Mucosa of stomach (tissue), 1 donor: ENCODE measurements at regions not wholly inside any gene's neighbourhood (a gene's known extent, or its start where the extent isn't known, plus 50 kb on each side); places are given as distances from the start of the nearest gene placed in this dataset.
"Not testable (repeated sequence)": the region's sequence is repeated elsewhere in the genome, so short reads cannot be mapped to it uniquely, and the experiment has no call there.

ENCODE experiments used
- H3K27me3 ChIP-seq: one replicate; pipeline ENCODE4 v1.7.0; 2013; ENCODE audit warnings: mild to moderate bottlenecking, low read length; ENCODE audit not compliant: control insufficient read depth, insufficient read depth
- H3K36me3 ChIP-seq: one replicate; pipeline ENCODE4 v1.7.0; 2013; ENCODE audit warnings: low read length; ENCODE audit not compliant: control insufficient read depth, insufficient read depth
- H3K4me1 ChIP-seq: one replicate; pipeline ENCODE4 v1.7.0; 2013; ENCODE audit warnings: mild to moderate bottlenecking, low read length; ENCODE audit not compliant: control insufficient read depth, insufficient read depth
- H3K4me3 ChIP-seq: one replicate; pipeline ENCODE4 v1.7.0; 2013; ENCODE audit warnings: low read length
- H3K9ac ChIP-seq: one replicate; pipeline ENCODE4 v1.7.0; 2013; ENCODE audit warnings: mild to moderate bottlenecking, low read length, moderate library complexity
- H3K9me3 ChIP-seq: one replicate; pipeline ENCODE4 v1.7.0; 2013; ENCODE audit warnings: mild to moderate bottlenecking, low read length, moderate library complexity; ENCODE audit not compliant: control insufficient read depth
- donor health status: Pancreatic carcinoma.

DNA sequence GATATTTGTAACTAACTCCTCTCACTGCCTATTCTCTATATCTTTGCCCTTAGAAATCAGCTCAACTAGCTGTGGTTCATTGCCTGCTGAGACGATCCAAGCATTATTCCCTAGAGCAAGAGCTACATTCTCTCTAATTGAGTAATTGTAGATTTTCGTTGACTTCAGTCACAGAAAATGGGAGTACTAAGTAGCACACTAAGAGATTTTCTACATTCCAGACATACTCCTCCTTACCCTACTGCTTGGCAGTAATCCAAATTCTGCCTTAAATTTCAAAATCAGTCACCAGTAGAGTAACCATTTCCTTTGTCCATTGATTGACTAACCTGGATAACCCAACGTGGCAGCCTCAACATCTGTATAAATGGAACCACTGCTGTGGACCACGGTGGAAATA, 1786.8 kb downstream of the SLITRK5 start:
- H3K27me3 ChIP-seq, result no peaks in the 10 kb centered on the region
- no peaks in the 10 kb centered on the region for H3K36me3 ChIP-seq
- no peaks in the 10 kb centered on the region for H3K4me1 ChIP-seq
- H3K9ac ChIP-seq, result no peak overlapping the region
- no peaks in the 10 kb centered on the region for H3K9me3 ChIP-seq
- H3K4me3 ChIP-seq, result no peak overlapping the region

- Histone ChIP-seq H3K4me3 (no peak overlapping the region), H3K36me3 (no peaks in the 10 kb centered on the region), H3K4me1 (no peaks in the 10 kb centered on the region), H3K27me3 (no peaks in the 10 kb centered on the region), H3K9ac (no peak overlapping the region), H3K9me3 (no peaks in the 10 kb centered on the region)
Observed at GRCh38 chr13:89458456-89458855, 1787.3 kb downstream of the SLITRK5 start.

GRCh38 chr13:89460895-89461294, 1789.7 kb downstream of the SLITRK5 start:
- not testable (repeated sequence) for H3K9me3 ChIP-seq, H3K27me3 ChIP-seq, H3K9ac ChIP-seq, H3K4me3 ChIP-seq, H3K4me1 ChIP-seq, H3K36me3 ChIP-seq

GRCh38 chr13:89465366-89465765, 1794.2 kb downstream of the SLITRK5 start:
- H3K9me3 ChIP-seq, result no peaks in the 10 kb centered on the region
- no peak overlapping the region for H3K4me3 ChIP-seq
- H3K27me3 ChIP-seq, result no peaks in the 10 kb centered on the region
- no peaks in the 10 kb centered on the region for H3K4me1 ChIP-seq
- no peaks in the 10 kb centered on the region for H3K36me3 ChIP-seq
- no peak overlapping the region for H3K9ac ChIP-seq

DNA sequence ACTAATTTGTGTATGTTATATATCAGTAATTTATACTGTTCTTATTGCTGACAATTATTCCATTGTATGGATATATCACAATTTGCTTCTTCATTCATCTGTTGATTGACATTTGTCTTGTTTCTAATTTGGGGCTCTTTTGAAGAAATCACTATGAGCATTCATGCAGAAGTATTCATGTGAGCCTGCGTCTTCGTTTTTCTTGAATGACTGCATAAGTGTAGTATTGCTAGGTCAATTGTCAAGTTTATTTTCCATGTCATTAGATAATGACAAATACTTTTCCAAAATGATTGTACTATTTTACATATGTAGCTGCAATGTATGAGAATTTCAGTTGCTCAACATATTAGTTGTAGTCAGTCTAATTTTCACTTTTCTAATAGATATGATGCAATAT, 1796.9 kb downstream of the SLITRK5 start:
- Histone ChIP-seq H3K9me3 (no peaks in the 10 kb centered on the region), H3K4me3 (no peak overlapping the region), H3K27me3 (no peaks in the 10 kb centered on the region), H3K9ac (no peak overlapping the region), H3K4me1 (no peaks in the 10 kb centered on the region), H3K36me3 (no peaks in the 10 kb centered on the region)

- no peaks in the 10 kb centered on the region for H3K36me3 ChIP-seq
- no peaks in the 10 kb centered on the region for H3K4me1 ChIP-seq
- no peak overlapping the region for H3K9ac ChIP-seq
- no peaks in the 10 kb centered on the region for H3K27me3 ChIP-seq
- H3K9me3 ChIP-seq, result no peaks in the 10 kb centered on the region
- no peak overlapping the region for H3K4me3 ChIP-seq
Observed at GRCh38 chr13:89470901-89471300, 1799.7 kb downstream of the SLITRK5 start.

- Histone ChIP-seq H3K4me3 (no peak overlapping the region), H3K27me3 (no peaks in the 10 kb centered on the region), H3K36me3 (no peaks in the 10 kb centered on the region), H3K9me3 (no peaks in the 10 kb centered on the region), H3K4me1 (no peaks in the 10 kb centered on the region), H3K9ac (no peak overlapping the region)
Observed at GRCh38 chr13:89474432-89474831, 1803.3 kb downstream of the SLITRK5 start.

- Histone ChIP-seq H3K4me3 (no peak overlapping the region), H3K27me3 (no peaks in the 10 kb centered on the region), H3K9ac (no peak overlapping the region), H3K9me3 (no peaks in the 10 kb centered on the region), H3K36me3 (no peaks in the 10 kb centered on the region), H3K4me1 (no peaks in the 10 kb centered on the region)
Observed at GRCh38 chr13:89486065-89486464, 1814.9 kb downstream of the SLITRK5 start.

DNA sequence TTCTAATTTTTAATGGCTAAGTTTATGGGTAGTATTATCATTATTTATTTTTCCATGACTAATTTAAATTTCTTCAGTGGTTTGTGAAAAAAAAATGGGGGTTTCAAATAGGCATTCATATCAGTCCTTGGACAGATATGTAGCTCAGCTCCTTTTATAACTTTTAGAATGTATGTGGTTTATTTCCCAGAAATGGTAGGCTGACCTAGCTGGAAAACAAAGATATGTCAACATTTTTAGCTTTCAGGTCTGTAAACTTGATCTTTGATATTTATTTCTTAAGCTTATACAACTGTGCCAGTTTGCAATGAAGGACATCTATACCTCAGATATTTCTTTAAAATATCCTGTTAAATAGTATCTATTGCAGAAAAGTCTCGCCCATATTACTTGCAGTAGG, 1815.5 kb downstream of the SLITRK5 start:
- no peaks in the 10 kb centered on the region for H3K9me3 ChIP-seq

DNA sequence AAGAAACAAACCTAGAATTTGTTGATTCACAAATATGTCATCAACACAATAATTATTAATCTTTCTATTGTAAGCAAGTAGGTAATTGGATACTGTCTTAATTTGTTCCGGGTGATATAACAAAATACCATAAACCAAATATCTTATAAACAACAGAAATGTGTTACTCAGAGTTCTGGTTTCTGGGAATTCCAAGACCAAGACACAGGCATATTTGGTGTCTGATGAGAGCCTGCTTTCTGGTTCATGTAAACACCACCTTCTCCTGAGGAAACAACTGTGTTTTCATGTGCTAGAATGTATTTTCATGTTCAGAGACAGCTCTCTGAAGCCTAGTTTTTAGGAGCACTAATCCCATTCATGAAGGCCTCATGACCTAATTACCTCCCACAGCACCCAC, 1819.5 kb downstream of the SLITRK5 start:
- Histone ChIP-seq H3K4me1 (no peaks in the 10 kb centered on the region), H3K27me3 (no peaks in the 10 kb centered on the region), H3K4me3 (no peak overlapping the region), H3K9me3 (no peaks in the 10 kb centered on the region), H3K36me3 (no peaks in the 10 kb centered on the region), H3K9ac (no peak overlapping the region)

More for the DNA sequence above, 1815.5 kb downstream of the SLITRK5 start:
- no peaks in the 10 kb centered on the region for H3K36me3 ChIP-seq
- H3K9ac ChIP-seq, result no peak overlapping the region
- no peaks in the 10 kb centered on the region for H3K4me1 ChIP-seq
- H3K27me3 ChIP-seq, result no peaks in the 10 kb centered on the region
- H3K4me3 ChIP-seq, result no peak overlapping the region

DNA sequence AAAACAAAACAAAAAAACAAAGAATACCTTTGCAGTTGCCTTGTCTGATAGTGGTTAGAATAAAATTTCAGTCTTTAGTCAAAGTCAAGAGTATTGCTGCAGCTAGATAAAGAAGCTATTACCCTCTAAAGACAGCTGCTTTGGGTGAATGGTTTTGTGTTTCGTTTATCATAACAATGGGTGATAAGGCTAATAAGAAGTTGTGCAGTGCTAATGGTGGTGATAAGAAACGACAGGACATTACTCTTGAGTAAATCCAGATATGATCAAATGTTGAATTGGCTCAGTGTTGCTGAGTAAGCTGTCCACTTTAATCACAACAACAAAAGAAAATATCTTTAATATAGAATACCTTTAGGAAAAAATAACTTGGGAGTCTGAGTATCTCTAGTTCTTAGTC, 1825.3 kb downstream of the SLITRK5 start:
- Histone ChIP-seq H3K36me3 (no peaks in the 10 kb centered on the region), H3K4me3 (no peak overlapping the region), H3K9ac (no peak overlapping the region), H3K9me3 (no peaks in the 10 kb centered on the region), H3K4me1 (no peaks in the 10 kb centered on the region), H3K27me3 (no peaks in the 10 kb centered on the region)

GRCh38 chr13:89497658-89498057, 1826.5 kb downstream of the SLITRK5 start:
- no peak overlapping the region for H3K4me3 ChIP-seq
- H3K27me3 ChIP-seq, result no peaks in the 10 kb centered on the region
- no peaks in the 10 kb centered on the region for H3K9me3 ChIP-seq
- H3K4me1 ChIP-seq, result no peaks in the 10 kb centered on the region
- H3K36me3 ChIP-seq, result no peaks in the 10 kb centered on the region
- H3K9ac ChIP-seq, result no peak overlapping the region

GRCh38 chr13:89502286-89502685, 1831.1 kb downstream of the SLITRK5 start:
- Histone ChIP-seq H3K4me3 (no peak overlapping the region), H3K4me1 (no peaks in the 10 kb centered on the region), H3K36me3 (no peaks in the 10 kb centered on the region), H3K9me3 (no peaks in the 10 kb centered on the region), H3K9ac (no peak overlapping the region), H3K27me3 (no peaks in the 10 kb centered on the region)
